ENCODE measurements at regions not wholly inside any gene's neighbourhood (a gene's known extent, or its start where the extent isn't known, plus 50 kb on each side); places are given as distances from the start of the nearest gene placed in this dataset.

- Histone ChIP-seq H4K20me1 (ENCODE audit: insufficient read depth, low read length) (no peaks in the 10 kb centered on the region), H3K36me3 (replicated peaks; ENCODE audit: low read depth, low read length) (no peaks in the 10 kb centered on the region), H3K9me3 (ENCODE audit: insufficient read depth, low read length) (no peaks in the 10 kb centered on the region), H3K79me2 (ENCODE audit: low read length) (no peaks in the 10 kb centered on the region), H3K9ac (ENCODE audit: low read length) (no peak overlapping the region), H3K4me1 (ENCODE audit: low read length) (peaks cover 6% of the 10 kb centered on the region), H2AFZ (ENCODE audit: low read depth, low read length) (no peak overlapping the region), H3K27me3 (ENCODE audit: low read depth, low read length) (peaks cover 25% of the 10 kb centered on the region), H3K27ac (ENCODE audit: low read length) (no peak overlapping the region), H3K4me3 (ENCODE audit: low read length) (no peak overlapping the region), H3K4me2 (ENCODE audit: low read length) (no peak overlapping the region)
- no peak for TF ChIP-seq EZH2phosphoT487 (IDR thresholded peaks at IDR 0.05; ENCODE audit: low read depth)
- no peak for TF ChIP-seq CTCF (IDR thresholded peaks at IDR 0.05; ENCODE audit: low read depth, low read length)
Measured at GRCh38 chr15:88730751-88731150, 72.5 kb upstream of the ACAN start.

- H3K27me3 ChIP-seq (ENCODE audit: low read depth, low read length): peaks cover 36% of the 10 kb centered on the region
- no peak overlapping the region for H2AFZ ChIP-seq (ENCODE audit: low read depth, low read length)
- no peaks in the 10 kb centered on the region for H3K36me3 ChIP-seq (replicated peaks; ENCODE audit: low read depth, low read length)
- H3K9me3 ChIP-seq (ENCODE audit: insufficient read depth, low read length): no peaks in the 10 kb centered on the region
- no peak overlapping the region for H3K9ac ChIP-seq (ENCODE audit: low read length)
- no peak overlapping the region for H3K4me3 ChIP-seq (ENCODE audit: low read length)
- no peaks in the 10 kb centered on the region for H4K20me1 ChIP-seq (ENCODE audit: insufficient read depth, low read length)
- H3K4me2 ChIP-seq (ENCODE audit: low read length): no peak overlapping the region
- H3K27ac ChIP-seq (ENCODE audit: low read length): no peak overlapping the region
- no peaks in the 10 kb centered on the region for H3K79me2 ChIP-seq (ENCODE audit: low read length)
- no peaks in the 10 kb centered on the region for H3K4me1 ChIP-seq (ENCODE audit: low read length)
- TF ChIP-seq CTCF (IDR thresholded peaks at IDR 0.05; ENCODE audit: low read depth, low read length) (no peak), EZH2phosphoT487 (IDR thresholded peaks at IDR 0.05; ENCODE audit: low read depth) (no peak)
Measured at GRCh38 chr15:88735212-88735611, 68.0 kb upstream of the ACAN start.

GRCh38 chr15:88736204-88736603 lies 67.0 kb upstream of the ACAN start:
- H2AFZ ChIP-seq (ENCODE audit: low read depth, low read length): no peak overlapping the region
- H4K20me1 ChIP-seq (ENCODE audit: insufficient read depth, low read length): no peaks in the 10 kb centered on the region
- peaks cover 36% of the 10 kb centered on the region for H3K27me3 ChIP-seq (ENCODE audit: low read depth, low read length)
- TF ChIP-seq EZH2phosphoT487 (IDR thresholded peaks at IDR 0.05; ENCODE audit: low read depth) (no peak), CTCF (IDR thresholded peaks at IDR 0.05; ENCODE audit: low read depth, low read length) (no peak)
- no peaks in the 10 kb centered on the region for H3K79me2 ChIP-seq (ENCODE audit: low read length)
- H3K9ac ChIP-seq (ENCODE audit: low read length): no peak overlapping the region
- H3K4me1 ChIP-seq (ENCODE audit: low read length): no peaks in the 10 kb centered on the region
- no peak overlapping the region for H3K4me2 ChIP-seq (ENCODE audit: low read length)
- no peaks in the 10 kb centered on the region for H3K9me3 ChIP-seq (ENCODE audit: insufficient read depth, low read length)
- no peaks in the 10 kb centered on the region for H3K36me3 ChIP-seq (replicated peaks; ENCODE audit: low read depth, low read length)
- H3K27ac ChIP-seq (ENCODE audit: low read length): no peak overlapping the region
- H3K4me3 ChIP-seq (ENCODE audit: low read length): no peak overlapping the region

GRCh38 chr15:88738796-88739195 lies 64.4 kb upstream of the ACAN start:
- no peak for TF ChIP-seq EZH2phosphoT487 (IDR thresholded peaks at IDR 0.05; ENCODE audit: low read depth)
- no peak for TF ChIP-seq CTCF (IDR thresholded peaks at IDR 0.05; ENCODE audit: low read depth, low read length)

More at GRCh38 chr15:88738796-88739195, 64.4 kb upstream of the ACAN start:
- Histone ChIP-seq H3K4me1 (ENCODE audit: low read length) (no peaks in the 10 kb centered on the region), H2AFZ (ENCODE audit: low read depth, low read length) (no peak overlapping the region), H3K79me2 (ENCODE audit: low read length) (no peaks in the 10 kb centered on the region), H4K20me1 (ENCODE audit: insufficient read depth, low read length) (no peaks in the 10 kb centered on the region), H3K36me3 (replicated peaks; ENCODE audit: low read depth, low read length) (no peaks in the 10 kb centered on the region), H3K9ac (ENCODE audit: low read length) (no peak overlapping the region), H3K9me3 (ENCODE audit: insufficient read depth, low read length) (no peaks in the 10 kb centered on the region), H3K27ac (ENCODE audit: low read length) (no peak overlapping the region), H3K4me3 (ENCODE audit: low read length) (no peak overlapping the region), H3K4me2 (ENCODE audit: low read length) (no peak overlapping the region), H3K27me3 (ENCODE audit: low read depth, low read length) (peaks cover 33% of the 10 kb centered on the region)

Measured in OCI-LY3 (cell line).